Stimulated activated naive CD8-positive, alpha-beta T cell treated with anti-CD3 and anti-CD28 coated beads, Interleukin-15, Interleukin-2, amounts not matched to agents 100 ng/mL and 50 ng/mL, for 24 hours (primary cell): ENCODE measurements at regions not wholly inside any gene's neighbourhood (a gene's known extent, or its start where the extent isn't known, plus 50 kb on each side); places are given as distances from the start of the nearest gene placed in this dataset.

ENCODE experiments used
- H3K27ac Mint-ChIP-seq: one replicate; pipeline ENCODE4 v1.8.0; 2021; ENCODE audit warnings: mild to moderate bottlenecking, mixed read lengths
- H3K27me3 Mint-ChIP-seq: one replicate; pipeline ENCODE4 v1.8.0; 2021; ENCODE audit warnings: mixed read lengths
- H3K36me3 Mint-ChIP-seq: one replicate; pipeline ENCODE4 v1.8.0; 2021; ENCODE audit warnings: low read depth, mixed read lengths
- H3K4me1 Mint-ChIP-seq: one replicate; pipeline ENCODE4 v1.8.0; 2021; ENCODE audit warnings: low read depth, mixed read lengths
- H3K4me3 Mint-ChIP-seq: one replicate; pipeline ENCODE4 v1.8.0; 2021; ENCODE audit warnings: mild to moderate bottlenecking, mixed read lengths
- H3K9me3 Mint-ChIP-seq: one replicate; pipeline ENCODE4 v1.8.0; 2021; ENCODE audit warnings: mixed read lengths

- H3K4me3 Mint-ChIP-seq = no peak overlapping the region
- H3K36me3 Mint-ChIP-seq = no peaks in the 10 kb centered on the region
- no peaks in the 10 kb centered on the region for H3K27me3 Mint-ChIP-seq
- H3K9me3 Mint-ChIP-seq = no peaks in the 10 kb centered on the region
- no peak overlapping the region for H3K27ac Mint-ChIP-seq
- no peaks in the 10 kb centered on the region for H3K4me1 Mint-ChIP-seq
Observed at GRCh38 chr1:189816558-189816957, 661.1 kb downstream of the BRINP3 start.

- H3K9me3 Mint-ChIP-seq = peaks cover 3% of the 10 kb centered on the region
- no peak overlapping the region for H3K4me3 Mint-ChIP-seq
- H3K36me3 Mint-ChIP-seq = no peaks in the 10 kb centered on the region
- H3K27me3 Mint-ChIP-seq = no peaks in the 10 kb centered on the region
- H3K4me1 Mint-ChIP-seq = no peaks in the 10 kb centered on the region
- no peak overlapping the region for H3K27ac Mint-ChIP-seq
Observed at GRCh38 chr1:189819751-189820150, 657.9 kb downstream of the BRINP3 start.

DNA sequence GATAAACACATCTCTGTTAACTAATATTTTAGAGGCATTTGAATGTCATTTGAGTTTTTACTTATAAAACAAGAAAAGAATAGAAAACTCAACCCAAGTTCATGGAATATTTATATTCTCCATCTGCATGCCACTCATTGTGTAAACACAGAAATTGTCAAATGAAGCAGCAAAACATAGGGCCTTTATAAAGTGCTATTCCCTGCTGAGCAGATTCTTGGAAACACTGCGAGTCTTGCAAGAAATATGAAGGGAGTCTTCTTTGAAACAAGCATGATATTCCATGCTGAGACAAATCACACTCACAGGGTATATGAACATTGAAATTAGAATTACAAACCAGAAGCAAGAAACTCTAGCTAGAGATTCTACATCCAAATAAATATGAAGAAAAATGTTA is 655.8 kb downstream of the BRINP3 start:
- no peak overlapping the region for H3K27ac Mint-ChIP-seq
- no peaks in the 10 kb centered on the region for H3K36me3 Mint-ChIP-seq
- peaks cover 9% of the 10 kb centered on the region for H3K9me3 Mint-ChIP-seq
- no peak overlapping the region for H3K4me3 Mint-ChIP-seq
- H3K27me3 Mint-ChIP-seq = no peaks in the 10 kb centered on the region
- no peaks in the 10 kb centered on the region for H3K4me1 Mint-ChIP-seq

DNA sequence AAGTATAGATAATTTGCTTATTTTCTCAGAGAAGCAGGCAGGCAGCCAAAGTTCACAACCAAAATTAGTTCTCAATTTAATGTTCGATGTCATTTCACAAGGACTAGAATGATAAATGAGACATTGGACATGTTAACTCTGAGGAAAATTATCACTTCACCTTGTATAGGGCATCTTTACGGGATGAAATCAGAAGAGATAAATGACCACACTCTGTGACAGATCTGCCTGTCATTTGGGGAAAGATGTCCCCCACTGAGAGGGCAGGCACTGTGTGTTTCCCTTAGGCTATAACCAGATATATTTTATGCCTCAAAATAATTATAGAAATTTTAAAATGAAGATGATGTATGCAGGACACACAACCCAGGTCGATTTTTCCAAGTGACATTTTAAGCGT is 642.9 kb downstream of the BRINP3 start:
- Mint-ChIP-seq H3K9me3 (peaks cover 12% of the 10 kb centered on the region), H3K4me3 (no peak overlapping the region), H3K4me1 (no peaks in the 10 kb centered on the region), H3K27me3 (no peaks in the 10 kb centered on the region), H3K27ac (no peak overlapping the region), H3K36me3 (no peaks in the 10 kb centered on the region)

- Mint-ChIP-seq H3K4me3 (no peak overlapping the region), H3K9me3 (peaks cover 4% of the 10 kb centered on the region), H3K36me3 (no peaks in the 10 kb centered on the region), H3K27me3 (no peaks in the 10 kb centered on the region), H3K4me1 (no peaks in the 10 kb centered on the region), H3K27ac (no peak overlapping the region)
Observed at GRCh38 chr1:189847613-189848012, 630.1 kb downstream of the BRINP3 start.

GRCh38 chr1:189851806-189852367 is 625.8 kb downstream of the BRINP3 start:
- Mint-ChIP-seq H3K27me3 (no peaks in the 10 kb centered on the region), H3K36me3 (no peaks in the 10 kb centered on the region), H3K27ac (no peak overlapping the region), H3K9me3 (peaks cover 16% of the 10 kb centered on the region), H3K4me1 (no peaks in the 10 kb centered on the region), H3K4me3 (no peak overlapping the region)

DNA sequence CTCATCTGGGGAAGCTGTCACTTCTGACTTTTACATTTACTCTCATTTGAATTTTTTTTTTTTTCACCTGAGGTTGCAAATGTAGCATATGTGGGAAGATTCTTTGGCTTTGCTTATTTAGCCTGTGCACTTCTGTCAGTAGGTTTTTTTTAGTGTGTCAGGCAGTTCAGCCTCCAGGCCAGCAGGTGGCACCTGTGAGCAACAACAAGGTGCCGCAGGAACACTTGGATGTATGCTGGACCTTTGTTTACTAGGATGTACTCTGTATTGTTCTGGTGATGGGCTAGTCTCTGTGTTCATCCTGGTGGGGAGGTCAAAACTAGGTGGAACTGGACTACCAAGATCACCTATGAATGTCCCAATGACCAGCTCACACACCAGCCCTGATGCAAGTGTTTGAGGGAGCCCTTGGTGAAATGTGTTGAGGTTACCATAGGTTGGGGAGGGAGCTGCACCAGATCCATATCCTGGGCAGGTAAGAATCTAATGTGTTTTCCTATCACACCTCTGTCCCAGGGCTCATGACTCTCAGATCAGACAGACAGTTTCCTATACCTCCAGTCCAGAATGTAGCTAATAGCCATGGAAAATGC is 618.2 kb downstream of the BRINP3 start:
- peaks cover 27% of the 10 kb centered on the region for H3K9me3 Mint-ChIP-seq
- no peaks in the 10 kb centered on the region for H3K36me3 Mint-ChIP-seq
- H3K4me1 Mint-ChIP-seq = no peaks in the 10 kb centered on the region
- no peaks in the 10 kb centered on the region for H3K27me3 Mint-ChIP-seq
- no peak overlapping the region for H3K27ac Mint-ChIP-seq
- no peak overlapping the region for H3K4me3 Mint-ChIP-seq

DNA sequence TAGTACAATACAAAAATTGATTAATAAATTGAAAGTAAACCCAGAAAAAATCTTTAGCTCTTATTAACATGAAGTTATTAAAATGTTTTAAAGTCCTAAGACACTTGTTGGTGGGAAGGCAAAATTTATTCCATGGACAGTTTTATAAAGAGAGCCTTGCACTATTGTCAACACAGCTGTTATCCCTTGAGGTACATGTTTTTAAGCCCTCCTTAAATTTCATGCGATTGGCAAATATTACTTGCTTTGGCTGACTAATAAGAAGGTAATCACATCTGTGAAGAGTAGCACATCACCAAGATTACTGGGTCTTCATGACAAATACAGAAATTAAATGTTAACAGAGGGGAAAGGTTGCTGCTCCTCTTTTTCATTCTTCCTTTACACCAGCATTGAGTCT is 611.1 kb downstream of the BRINP3 start:
- no peaks in the 10 kb centered on the region for H3K4me1 Mint-ChIP-seq
- H3K36me3 Mint-ChIP-seq = no peaks in the 10 kb centered on the region

GRCh38 chr1:189868021-189868420 is 609.6 kb downstream of the BRINP3 start:
- Mint-ChIP-seq H3K4me3 (no peak overlapping the region), H3K27ac (no peak overlapping the region), H3K4me1 (no peaks in the 10 kb centered on the region), H3K36me3 (no peaks in the 10 kb centered on the region), H3K27me3 (no peaks in the 10 kb centered on the region), H3K9me3 (no peaks in the 10 kb centered on the region)

More for the DNA sequence above, 611.1 kb downstream of the BRINP3 start:
- H3K4me3 Mint-ChIP-seq = no peak overlapping the region
- H3K27ac Mint-ChIP-seq = no peak overlapping the region
- H3K9me3 Mint-ChIP-seq = peaks cover 6% of the 10 kb centered on the region
- no peaks in the 10 kb centered on the region for H3K27me3 Mint-ChIP-seq

- H3K27ac Mint-ChIP-seq = no peak overlapping the region
- H3K4me1 Mint-ChIP-seq = no peaks in the 10 kb centered on the region
- no peaks in the 10 kb centered on the region for H3K27me3 Mint-ChIP-seq
- no peaks in the 10 kb centered on the region for H3K36me3 Mint-ChIP-seq
- no peak overlapping the region for H3K4me3 Mint-ChIP-seq
- H3K9me3 Mint-ChIP-seq = no peaks in the 10 kb centered on the region
Observed at GRCh38 chr1:189874715-189875435, 602.8 kb downstream of the BRINP3 start.

- Mint-ChIP-seq H3K9me3 (no peaks in the 10 kb centered on the region), H3K4me1 (no peaks in the 10 kb centered on the region), H3K27ac (no peak overlapping the region), H3K4me3 (no peak overlapping the region), H3K27me3 (no peaks in the 10 kb centered on the region), H3K36me3 (no peaks in the 10 kb centered on the region)
Observed at GRCh38 chr1:189880135-189880534, 597.5 kb downstream of the BRINP3 start.

GRCh38 chr1:189899686-189900425 is 577.8 kb downstream of the BRINP3 start:
- Mint-ChIP-seq H3K4me1 (no peaks in the 10 kb centered on the region), H3K27ac (no peak overlapping the region), H3K27me3 (no peaks in the 10 kb centered on the region), H3K4me3 (no peak overlapping the region), H3K9me3 (peaks cover 19% of the 10 kb centered on the region), H3K36me3 (no peaks in the 10 kb centered on the region)

- Mint-ChIP-seq H3K4me3 (no peak overlapping the region), H3K4me1 (no peaks in the 10 kb centered on the region), H3K36me3 (no peaks in the 10 kb centered on the region), H3K27me3 (no peaks in the 10 kb centered on the region), H3K27ac (no peak overlapping the region), H3K9me3 (peaks cover 31% of the 10 kb centered on the region)
Observed at GRCh38 chr1:189904509-189904908, 573.2 kb downstream of the BRINP3 start.

- H3K9me3 Mint-ChIP-seq = peaks cover 43% of the 10 kb centered on the region
- no peaks in the 10 kb centered on the region for H3K27me3 Mint-ChIP-seq
- no peak overlapping the region for H3K4me3 Mint-ChIP-seq
- no peaks in the 10 kb centered on the region for H3K36me3 Mint-ChIP-seq
- H3K4me1 Mint-ChIP-seq = no peaks in the 10 kb centered on the region
- H3K27ac Mint-ChIP-seq = no peak overlapping the region
Observed at GRCh38 chr1:189908113-189908512, 569.6 kb downstream of the BRINP3 start.

- peaks cover 28% of the 10 kb centered on the region for H3K9me3 Mint-ChIP-seq
- no peak overlapping the region for H3K4me3 Mint-ChIP-seq
- no peaks in the 10 kb centered on the region for H3K27me3 Mint-ChIP-seq
- no peak overlapping the region for H3K27ac Mint-ChIP-seq
- H3K4me1 Mint-ChIP-seq = no peaks in the 10 kb centered on the region
- H3K36me3 Mint-ChIP-seq = no peaks in the 10 kb centered on the region
Observed at GRCh38 chr1:189921613-189922012, 556.1 kb downstream of the BRINP3 start.
